Common myeloid progenitor, CD34-positive (primary cell): ENCODE measurements at regions not wholly inside any gene's neighbourhood (a gene's known extent, or its start where the extent isn't known, plus 50 kb on each side); places are given as distances from the start of the nearest gene placed in this dataset.
A peak's percentile ranks its signal among the peaks of the same experiment; 100 is the strongest.

Experiments used
- CTCF ChIA-PET: fragments of 350-600 bp; sonication (Branson Sonifier 250); formaldehyde crosslinking; loops from one replicate; lab custom pipeline; 2021; ENCODE audit warnings: antibody characterized with exemption; lab: Charles Lee
- POLR2A ChIA-PET: fragments of 350-600 bp; sonication (Branson Sonifier 250); formaldehyde crosslinking; loops from one replicate; lab custom pipeline; 2021; ENCODE audit warnings: antibody characterized with exemption; lab: Charles Lee
- DNase-seq, 3 donors: peaks; one replicate each; pipeline versions ENCODE4 v3.0.0 to v3.0.0-alpha.2; 2013
- H3K27ac ChIP-seq, 2 experiments: 1 replicate in 1 of 2; 2 replicates in 1 of 2; pipeline ENCODE4 v1.7.0; 2013; ENCODE audit warnings: inconsistent platforms in 2 of 2, low read length in 2 of 2, mild to moderate bottlenecking in 2 of 2, low read depth in 1 of 2, moderate library complexity in 1 of 2; ENCODE audit not compliant: severe bottlenecking in 2 of 2, insufficient read depth in 1 of 2, poor library complexity in 1 of 2
- H3K27me3 ChIP-seq, 5 experiments: replicated peaks in 2 of 5; 1 replicate in 3 of 5; 2 replicates in 2 of 5; pipeline versions ENCODE4 v1.6.1 to v1.7.0; 2013; ENCODE audit warnings: low read length in 4 of 5, mild to moderate bottlenecking in 2 of 5, moderate library complexity in 2 of 5, inconsistent platforms in 1 of 5; ENCODE audit not compliant: insufficient read depth in 5 of 5, control insufficient read depth in 4 of 5
- H3K36me3 ChIP-seq, 4 experiments: 1 replicate in 2 of 4; 2 replicates in 2 of 4; pipeline versions ENCODE4 v1.6.1 to v1.7.0; 2013; ENCODE audit warnings: low read length in 3 of 4, control low read depth in 1 of 4, mild to moderate bottlenecking in 1 of 4; ENCODE audit not compliant: control insufficient read depth in 4 of 4, insufficient read depth in 4 of 4
- H3K4me1 ChIP-seq, 4 experiments: 1 replicate in 3 of 4; 2 replicates in 1 of 4; pipeline versions ENCODE4 v1.6.1 to v1.7.1; 2013; ENCODE audit warnings: low read length in 3 of 4, mild to moderate bottlenecking in 3 of 4, control low read depth in 1 of 4, inconsistent platforms in 1 of 4, moderate library complexity in 1 of 4; ENCODE audit not compliant: control insufficient read depth in 4 of 4, insufficient read depth in 4 of 4; ENCODE audit errors: control extremely low read depth in 1 of 4
- H3K4me3 ChIP-seq, 7 experiments: 1 replicate in 4 of 7; 2 replicates in 3 of 7; pipeline versions ENCODE4 v1.5.1 to v1.7.0; 2013; ENCODE audit warnings: mild to moderate bottlenecking in 7 of 7, low read length in 6 of 7, moderate library complexity in 6 of 7, inconsistent platforms in 2 of 7, low read depth in 2 of 7, control low read depth in 1 of 7; ENCODE audit not compliant: insufficient read depth in 4 of 7, control insufficient read depth in 1 of 7; ENCODE audit errors: extremely low read depth in 1 of 7
- H3K9me3 ChIP-seq, 5 experiments: 1 replicate in 4 of 5; 2 replicates in 1 of 5; pipeline versions ENCODE4 v1.6.1 to v1.7.1; 2013; ENCODE audit warnings: low read length in 4 of 5, mild to moderate bottlenecking in 2 of 5, inconsistent platforms in 1 of 5, low read depth in 1 of 5, moderate library complexity in 1 of 5; ENCODE audit not compliant: control insufficient read depth in 4 of 5, insufficient read depth in 2 of 5; ENCODE audit errors: control extremely low read depth in 1 of 5
- WGBS: methylation state at CpG from one replicate; pipeline ENCODE4 v1.1.5; 2013; ENCODE audit not compliant: insufficient coverage; 5-methylcytosine and 5-hydroxymethylcytosine counted together

- no peaks in the 10 kb centered on the region for H3K36me3 ChIP-seq
- no peak for DNase-seq
- ChIA-PET POLR2A (no interaction called here), CTCF (interaction anchor here (0.6 kb wide), 1 partner anchor 58 kb away, joined by 3 read pairs; no protein-coding TSS in a partner anchor)
- peaks cover 0 to 2% (median 0%) of the 10 kb centered on the region in 5 experiments for H3K9me3 ChIP-seq
- H3K27me3 ChIP-seq = no peaks in the 10 kb centered on the region
- H3K4me3 ChIP-seq = no peak overlapping the region
- H3K27ac ChIP-seq = no peak overlapping the region
- 84% methylated on average over 5 of the region's 6 CpGs for WGBS
- H3K4me1 ChIP-seq = no peaks in the 10 kb centered on the region
Measured at GRCh38 chr21:35328856-35329455, 279.9 kb upstream of the RUNX1 start.

GRCh38 chr21:35326677-35327076, 277.6 kb upstream of the RUNX1 start:
- Histone ChIP-seq H3K9me3 (peaks cover 0 to 2% (median 0%) of the 10 kb centered on the region in 5 experiments), H3K27ac (no peak overlapping the region), H3K27me3 (no peaks in the 10 kb centered on the region), H3K4me1 (no peaks in the 10 kb centered on the region), H3K4me3 (no peak overlapping the region), H3K36me3 (no peaks in the 10 kb centered on the region)
- ChIA-PET POLR2A (no interaction called here), CTCF (no interaction called here)
- no peak for DNase-seq
- WGBS = 100% methylated on average over 2 of the region's 2 CpGs

- WGBS = 33% methylated on average over 1 of the region's 2 CpGs
Measured at GRCh38 chr21:35325953-35326352, 276.9 kb upstream of the RUNX1 start.

GRCh38 chr21:35324372-35325220, 275.5 kb upstream of the RUNX1 start:
- Histone ChIP-seq H3K27me3 (no peaks in the 10 kb centered on the region), H3K4me1 (no peaks in the 10 kb centered on the region), H3K36me3 (no peaks in the 10 kb centered on the region), H3K27ac (no peak overlapping the region), H3K4me3 (no peak overlapping the region), H3K9me3 (no peaks in the 10 kb centered on the region)
- ChIA-PET POLR2A (no interaction called here), CTCF (no interaction called here)
- 96% methylated on average over 13 of the region's 14 CpGs for WGBS
- no peak for DNase-seq

More at GRCh38 chr21:35325953-35326352, 276.9 kb upstream of the RUNX1 start:
- no peak overlapping the region for H3K4me3 ChIP-seq
- CTCF ChIA-PET = no interaction called here
- POLR2A ChIA-PET = no interaction called here
- peak in 1 of 3 donors; percentile 9 for DNase-seq
- H3K27me3 ChIP-seq = no peaks in the 10 kb centered on the region
- H3K4me1 ChIP-seq = no peaks in the 10 kb centered on the region
- H3K9me3 ChIP-seq = no peaks in the 10 kb centered on the region
- H3K27ac ChIP-seq = no peak overlapping the region
- no peaks in the 10 kb centered on the region for H3K36me3 ChIP-seq

- H3K27me3 ChIP-seq = no peaks in the 10 kb centered on the region
- no peaks in the 10 kb centered on the region for H3K9me3 ChIP-seq
- no peak overlapping the region for H3K27ac ChIP-seq
- no peak for DNase-seq
- WGBS = 91% methylated on average over 9 of the region's 9 CpGs
- H3K4me1 ChIP-seq = no peaks in the 10 kb centered on the region
- CTCF ChIA-PET = interaction anchor here (0.8 kb wide), 1 partner anchor 9 kb away, joined by 3 read pairs; no protein-coding TSS in a partner anchor
- POLR2A ChIA-PET = interaction anchor here (0.9 kb wide), 1 partner anchor 10 kb away, joined by 3 read pairs; no protein-coding TSS in a partner anchor
- no peak overlapping the region for H3K4me3 ChIP-seq
- no peaks in the 10 kb centered on the region for H3K36me3 ChIP-seq
Measured at GRCh38 chr21:35323947-35324346, 274.8 kb upstream of the RUNX1 start.

- DNase-seq = no peak
- CTCF ChIA-PET = no interaction called here
- Histone ChIP-seq H3K27ac (no peak overlapping the region), H3K9me3 (no peaks in the 10 kb centered on the region), H3K27me3 (no peaks in the 10 kb centered on the region), H3K36me3 (no peaks in the 10 kb centered on the region), H3K4me3 (no peak overlapping the region), H3K4me1 (no peaks in the 10 kb centered on the region)
- POLR2A ChIA-PET = no interaction called here
- 63% methylated on average over 6 of the region's 8 CpGs for WGBS
Measured at GRCh38 chr21:35321322-35322200, 272.5 kb upstream of the RUNX1 start.
